Activated T-cell treated with anti-CD3 and anti-CD28 coated beads, Interleukin-2, amount 50 U/mL, for 72 hours (primary cell): ENCODE measurements at regions not wholly inside any gene's neighbourhood (a gene's known extent, or its start where the extent isn't known, plus 50 kb on each side); places are given as distances from the start of the nearest gene placed in this dataset.

ENCODE experiments used
- ATAC-seq, 2 donors: fragments of 150-1000 bp; cut with Tn5 transposase; replicated peaks in 1 of 2; 2 replicates each; pipeline ENCODE4 v1.10.0; 2021; ENCODE audit warnings: moderate library complexity in 2 of 2, mild to moderate bottlenecking in 1 of 2
- DNase-seq, 2 donors: peaks; one replicate each; pipeline ENCODE4 v3.0.0; 2021 to 2022; ENCODE audit warnings: mixed read lengths in 1 of 2
- H3K27ac Mint-ChIP-seq: one replicate; pipeline ENCODE4 v1.8.0; 2022; ENCODE audit warnings: mild to moderate bottlenecking, moderate library complexity, mixed read lengths
- H3K27me3 Mint-ChIP-seq: one replicate; pipeline ENCODE4 v1.8.0; 2022; ENCODE audit warnings: low read depth, mixed read lengths
- H3K36me3 Mint-ChIP-seq, 2 donors: one replicate each; pipeline ENCODE4 v1.8.0; 2022; ENCODE audit warnings: mixed read lengths in 2 of 2, mild to moderate bottlenecking in 1 of 2; ENCODE audit not compliant: insufficient read depth in 2 of 2
- H3K4me1 Mint-ChIP-seq: one replicate; pipeline ENCODE4 v1.8.0; 2022; ENCODE audit warnings: low read depth, mixed read lengths
- H3K4me3 Mint-ChIP-seq, 2 donors: one replicate each; pipeline ENCODE4 v1.8.0; 2022; ENCODE audit warnings: mild to moderate bottlenecking in 2 of 2, mixed read lengths in 2 of 2, moderate library complexity in 2 of 2
- H3K9me3 Mint-ChIP-seq, 2 donors: one replicate each; pipeline ENCODE4 v1.8.0; 2022; ENCODE audit warnings: mixed read lengths in 2 of 2

GRCh38 chr6:21450628-21451027 lies 142.9 kb upstream of the SOX4 start:
- no peaks in the 10 kb centered on the region for H3K4me1 Mint-ChIP-seq
- H3K4me3 Mint-ChIP-seq = no peak overlapping the region
- H3K27ac Mint-ChIP-seq = no peak overlapping the region
- no peak for DNase-seq
- ATAC-seq = no peak
- no peaks in the 10 kb centered on the region for H3K9me3 Mint-ChIP-seq
- no peaks in the 10 kb centered on the region for H3K36me3 Mint-ChIP-seq
- peaks cover 36% of the 10 kb centered on the region for H3K27me3 Mint-ChIP-seq

- H3K27ac Mint-ChIP-seq = no peak overlapping the region
- H3K36me3 Mint-ChIP-seq = no peaks in the 10 kb centered on the region
- H3K4me1 Mint-ChIP-seq = no peaks in the 10 kb centered on the region
- ATAC-seq = no peak
- H3K9me3 Mint-ChIP-seq = no peaks in the 10 kb centered on the region
- no peak overlapping the region for H3K4me3 Mint-ChIP-seq
- no peak for DNase-seq
- peaks cover 27% of the 10 kb centered on the region for H3K27me3 Mint-ChIP-seq
Observed at GRCh38 chr6:21451546-21452013, 142.0 kb upstream of the SOX4 start.

- Mint-ChIP-seq H3K9me3 (no peaks in the 10 kb centered on the region), H3K4me3 (no peak overlapping the region), H3K27me3 (peaks cover 17% of the 10 kb centered on the region), H3K27ac (no peak overlapping the region), H3K4me1 (no peaks in the 10 kb centered on the region), H3K36me3 (no peaks in the 10 kb centered on the region)
- no peak for DNase-seq
- ATAC-seq = no peak
Observed at GRCh38 chr6:21454262-21454661, 139.3 kb upstream of the SOX4 start.

- no peaks in the 10 kb centered on the region for H3K4me1 Mint-ChIP-seq
- DNase-seq (no peak), ATAC-seq (no peak)
- H3K4me3 Mint-ChIP-seq = no peak overlapping the region
- no peak overlapping the region for H3K27ac Mint-ChIP-seq
- peaks cover 10% of the 10 kb centered on the region for H3K27me3 Mint-ChIP-seq
- H3K36me3 Mint-ChIP-seq = no peaks in the 10 kb centered on the region
- no peaks in the 10 kb centered on the region for H3K9me3 Mint-ChIP-seq
Observed at GRCh38 chr6:21455071-21455470, 138.5 kb upstream of the SOX4 start.

GRCh38 chr6:21457647-21458046 lies 135.9 kb upstream of the SOX4 start:
- Mint-ChIP-seq H3K9me3 (no peaks in the 10 kb centered on the region), H3K27me3 (no peaks in the 10 kb centered on the region), H3K4me3 (no peak overlapping the region), H3K27ac (no peak overlapping the region), H3K36me3 (no peaks in the 10 kb centered on the region), H3K4me1 (no peaks in the 10 kb centered on the region)
- no peak for DNase-seq
- no peak for ATAC-seq

- peaks cover 8% of the 10 kb centered on the region for H3K27me3 Mint-ChIP-seq
- H3K36me3 Mint-ChIP-seq = no peaks in the 10 kb centered on the region
- no peak overlapping the region for H3K27ac Mint-ChIP-seq
- H3K9me3 Mint-ChIP-seq = no peaks in the 10 kb centered on the region
- DNase-seq (no peak), ATAC-seq (no peak)
- no peak overlapping the region for H3K4me3 Mint-ChIP-seq
- H3K4me1 Mint-ChIP-seq = no peaks in the 10 kb centered on the region
Observed at GRCh38 chr6:21459641-21460040, 133.9 kb upstream of the SOX4 start.

GRCh38 chr6:21461844-21462518 lies 131.6 kb upstream of the SOX4 start:
- no peaks in the 10 kb centered on the region for H3K36me3 Mint-ChIP-seq
- peaks cover 8% of the 10 kb centered on the region for H3K27me3 Mint-ChIP-seq
- ATAC-seq = no peak
- DNase-seq = no peak
- no peak overlapping the region for H3K27ac Mint-ChIP-seq
- H3K4me3 Mint-ChIP-seq = no peak overlapping the region
- no peaks in the 10 kb centered on the region for H3K4me1 Mint-ChIP-seq
- no peaks in the 10 kb centered on the region for H3K9me3 Mint-ChIP-seq

GRCh38 chr6:21462519-21462852 lies 131.1 kb upstream of the SOX4 start:
- Mint-ChIP-seq H3K4me3 (no peak overlapping the region), H3K27me3 (peaks cover 8% of the 10 kb centered on the region), H3K36me3 (no peaks in the 10 kb centered on the region), H3K27ac (no peak overlapping the region), H3K4me1 (no peaks in the 10 kb centered on the region), H3K9me3 (no peaks in the 10 kb centered on the region)
- DNase-seq (no peak), ATAC-seq (no peak)

- no peak for DNase-seq
- Mint-ChIP-seq H3K27ac (no peak overlapping the region), H3K36me3 (no peaks in the 10 kb centered on the region), H3K4me1 (no peaks in the 10 kb centered on the region), H3K9me3 (no peaks in the 10 kb centered on the region), H3K4me3 (no peak overlapping the region), H3K27me3 (peaks cover 8% of the 10 kb centered on the region)
- no peak for ATAC-seq
Observed at GRCh38 chr6:21467091-21467490, 126.5 kb upstream of the SOX4 start.

- Mint-ChIP-seq H3K4me1 (no peaks in the 10 kb centered on the region), H3K36me3 (no peaks in the 10 kb centered on the region), H3K27me3 (peaks cover 4% of the 10 kb centered on the region), H3K9me3 (no peaks in the 10 kb centered on the region), H3K4me3 (no peak overlapping the region), H3K27ac (no peak overlapping the region)
- ATAC-seq (no peak), DNase-seq (no peak)
Observed at GRCh38 chr6:21468461-21468860, 125.1 kb upstream of the SOX4 start.

- Mint-ChIP-seq H3K4me1 (no peaks in the 10 kb centered on the region), H3K9me3 (no peaks in the 10 kb centered on the region), H3K36me3 (no peaks in the 10 kb centered on the region), H3K27me3 (peaks cover 3% of the 10 kb centered on the region), H3K4me3 (no peak overlapping the region), H3K27ac (no peak overlapping the region)
- ATAC-seq (no peak), DNase-seq (no peak)
Observed at GRCh38 chr6:21469213-21469612, 124.3 kb upstream of the SOX4 start.

GRCh38 chr6:21476112-21476511 lies 117.4 kb upstream of the SOX4 start:
- Mint-ChIP-seq H3K9me3 (no peaks in the 10 kb centered on the region), H3K27ac (no peak overlapping the region), H3K4me3 (no peak overlapping the region), H3K4me1 (no peaks in the 10 kb centered on the region), H3K36me3 (no peaks in the 10 kb centered on the region), H3K27me3 (peaks cover 8% of the 10 kb centered on the region)
- ATAC-seq = no peak
- DNase-seq = no peak

- DNase-seq (no peak), ATAC-seq (no peak)
- no peak overlapping the region for H3K4me3 Mint-ChIP-seq
- H3K4me1 Mint-ChIP-seq = no peaks in the 10 kb centered on the region
- no peaks in the 10 kb centered on the region for H3K36me3 Mint-ChIP-seq
- H3K27me3 Mint-ChIP-seq = peaks cover 8% of the 10 kb centered on the region
- H3K27ac Mint-ChIP-seq = no peak overlapping the region
- no peaks in the 10 kb centered on the region for H3K9me3 Mint-ChIP-seq
Observed at GRCh38 chr6:21478411-21478810, 115.1 kb upstream of the SOX4 start.

GRCh38 chr6:21478883-21479539 lies 114.5 kb upstream of the SOX4 start:
- no peak for ATAC-seq
- H3K36me3 Mint-ChIP-seq = no peaks in the 10 kb centered on the region
- no peaks in the 10 kb centered on the region for H3K9me3 Mint-ChIP-seq
- no peak for DNase-seq
- H3K4me3 Mint-ChIP-seq = no peak overlapping the region
- H3K27ac Mint-ChIP-seq = no peak overlapping the region
- no peaks in the 10 kb centered on the region for H3K4me1 Mint-ChIP-seq
- H3K27me3 Mint-ChIP-seq = peaks cover 7% of the 10 kb centered on the region
